Transverse colon (tissue), 4 donors: ENCODE measurements at regions not wholly inside any gene's neighbourhood (a gene's known extent, or its start where the extent isn't known, plus 50 kb on each side); places are given as distances from the start of the nearest gene placed in this dataset.

Experiments used
- DNase-seq: peaks from one replicate; pipeline ENCODE4 v3.0.0-alpha.2; 2019
- H3K27ac ChIP-seq, 4 donors: fragments of 200-600 bp; sonication (generic); 2 replicates each; pipeline ENCODE4 v1.5.1; 2016 to 2018; ENCODE audit warnings: inconsistent platforms in 4 of 4
- H3K27me3 ChIP-seq: fragments of 200-600 bp; sonication (generic); 2 replicates; pipeline ENCODE4 v1.5.1; 2017; ENCODE audit warnings: inconsistent platforms
- H3K36me3 ChIP-seq, 4 donors: fragments of 200-600 bp; sonication (generic); 2 replicates each; pipeline ENCODE4 v1.5.1; 2017 to 2019; ENCODE audit warnings: inconsistent platforms in 4 of 4
- H3K4me1 ChIP-seq, 4 donors: fragments of 200-600 bp; sonication (generic); 2 replicates each; pipeline ENCODE4 v1.5.1; 2017 to 2020; ENCODE audit warnings: inconsistent platforms in 4 of 4
- H3K4me3 ChIP-seq, 4 donors: fragments of 200-600 bp; sonication (generic); 1 replicate in 1 of 4; 2 replicates in 3 of 4; pipeline versions ENCODE4 v1.5.1 to v1.6.1; 2017 to 2019; ENCODE audit warnings: inconsistent platforms in 4 of 4
- H3K9me3 ChIP-seq, 2 donors: fragments of 200-600 bp; sonication (generic); 2 replicates each; pipeline ENCODE4 v1.5.1; 2017 to 2019; ENCODE audit warnings: inconsistent platforms in 2 of 2
- CTCF ChIP-seq, 5 experiments: fragments of 200-600 bp in 3 of 5; fragments of 450-650 bp in 2 of 5; sonication (generic) in 3 of 5; IDR thresholded peaks; 1 replicate in 2 of 5; 2 replicates in 3 of 5; pipeline ENCODE4 v1.5.1; 2016 to 2017; ENCODE audit warnings: antibody characterized with exemption in 5 of 5, inconsistent platforms in 3 of 5, mild to moderate bottlenecking in 2 of 5, moderate library complexity in 1 of 5
- EP300 ChIP-seq: sonication (generic); formaldehyde crosslinking; IDR thresholded peaks from one replicate; pipeline ENCODE4 v1.6.1; 2017; ENCODE audit warnings: antibody characterized with exemption, low read depth
- POLR2A ChIP-seq: fragments of 450-650 bp; IDR thresholded peaks from one replicate; pipeline ENCODE4 v1.6.1; 2016; ENCODE audit warnings: antibody characterized with exemption, mild to moderate bottlenecking, moderate library complexity
- POLR2AphosphoS5 ChIP-seq, 3 donors: sonication (generic); formaldehyde crosslinking; IDR thresholded peaks; one replicate each; pipeline ENCODE4 v1.6.1; 2016; ENCODE audit warnings: antibody characterized with exemption in 3 of 3
- WGBS, 2 donors: methylation state at CpG; one replicate each; pipeline ENCODE4 v1.1.5; 2018; ENCODE audit warnings: low coverage in 1 of 2; 5-methylcytosine and 5-hydroxymethylcytosine counted together
- in situ Hi-C, 4 donors: fragments of 200-750 bp; cut with MboI; loops; one replicate each; pipeline versions ENCODE4 v1.15.0 to v1.15.1; 2017; ENCODE audit warnings: low sequenced_read_pairs in 3 of 4, low pct_ligation_motif_present in 1 of 4, low pct_unique_long_range_greater_than_20kb in 1 of 4
- intact Hi-C: fragments of 100-400 bp; cut with DNase I; formaldehyde crosslinking; loops from one replicate; pipeline ENCODE4 v1.15.1; 2023; ENCODE audit warnings: low total_unique reads

GRCh38 chr15:96038650-96039049 is 291.9 kb upstream of the NR2F2 start:
- H3K27ac ChIP-seq: no peak overlapping the region
- TF ChIP-seq POLR2AphosphoS5 (IDR thresholded peaks at IDR 0.05) (no peak), POLR2A (no peak), EP300 (no peak), CTCF (IDR thresholded peaks at IDR 0.05) (no peak)
- H3K4me1 ChIP-seq: no peaks in the 10 kb centered on the region
- no peaks in the 10 kb centered on the region for H3K27me3 ChIP-seq
- intact Hi-C loops (no loop called here), in situ Hi-C loops (no loop called here)
- DNase-seq: no peak
- no peak overlapping the region for H3K4me3 ChIP-seq
- 60 to 62% methylated on average over 5 of the region's 5 CpGs for WGBS, 2 donors
- H3K9me3 ChIP-seq: no peaks in the 10 kb centered on the region
- H3K36me3 ChIP-seq: no peaks in the 10 kb centered on the region

GRCh38 chr15:96041982-96042733 is 288.3 kb upstream of the NR2F2 start:
- no peak for DNase-seq
- no peak for TF ChIP-seq CTCF (IDR thresholded peaks at IDR 0.05)
- no peak for TF ChIP-seq EP300
- TF ChIP-seq POLR2AphosphoS5 (IDR thresholded peaks at IDR 0.05): no peak
- TF ChIP-seq POLR2A: no peak
- in situ Hi-C loops (no loop called here), intact Hi-C loops (no loop called here)
- Histone ChIP-seq H3K36me3 (no peaks in the 10 kb centered on the region), H3K9me3 (no peaks in the 10 kb centered on the region), H3K27ac (no peak overlapping the region), H3K4me1 (no peaks in the 10 kb centered on the region), H3K4me3 (no peak overlapping the region), H3K27me3 (no peaks in the 10 kb centered on the region)
- 39 to 64% methylated on average over 3 of the region's 3 CpGs for WGBS, 2 donors

- no peak for DNase-seq
- TF ChIP-seq CTCF (IDR thresholded peaks at IDR 0.05) (no peak), EP300 (no peak), POLR2A (no peak), POLR2AphosphoS5 (IDR thresholded peaks at IDR 0.05) (no peak)
- Histone ChIP-seq H3K4me3 (no peak overlapping the region), H3K36me3 (no peaks in the 10 kb centered on the region), H3K9me3 (no peaks in the 10 kb centered on the region), H3K4me1 (peaks cover 0 to 4% (median 1%) of the 10 kb centered on the region in 4 donors), H3K27ac (no peak overlapping the region), H3K27me3 (no peaks in the 10 kb centered on the region)
- in situ Hi-C loops (no loop called here), intact Hi-C loops (no loop called here)
- 45 to 47% methylated on average over 8 of the region's 8 CpGs for WGBS, 2 donors
Observed at GRCh38 chr15:96042734-96043224, 287.7 kb upstream of the NR2F2 start.

GRCh38 chr15:96043591-96044171 is 286.8 kb upstream of the NR2F2 start:
- WGBS, 2 donors: 79 to 85% methylated on average over 4 to 7 of the region's 7 CpGs
- Histone ChIP-seq H3K4me3 (no peak overlapping the region), H3K36me3 (no peaks in the 10 kb centered on the region), H3K27me3 (no peaks in the 10 kb centered on the region), H3K4me1 (peaks cover 0 to 5% (median 2%) of the 10 kb centered on the region in 4 donors), H3K27ac (no peak overlapping the region), H3K9me3 (no peaks in the 10 kb centered on the region)
- intact Hi-C loops: no loop called here
- TF ChIP-seq EP300: no peak
- TF ChIP-seq POLR2A: no peak
- TF ChIP-seq CTCF (IDR thresholded peaks at IDR 0.05): no peak
- TF ChIP-seq POLR2AphosphoS5 (IDR thresholded peaks at IDR 0.05): no peak
- DNase-seq: no peak
- in situ Hi-C loops: no loop called here
